IMR-90 (cell line): ENCODE measurements at regions not wholly inside any gene's neighbourhood (a gene's known extent, or its start where the extent isn't known, plus 50 kb on each side); places are given as distances from the start of the nearest gene placed in this dataset.

Experiments
- CEBPB ChIP-seq: IDR thresholded peaks from 2 replicates; pipeline ENCODE4 v1.6.1; 2012; ENCODE audit warnings: low read depth, low read length, improper control_type of control experiment
- CHD1 ChIP-seq: IDR thresholded peaks from 2 replicates; pipeline ENCODE4 v1.6.1; 2012; ENCODE audit warnings: low read depth, low read length, improper control_type of control experiment
- FOS ChIP-seq: fragments of 150-350 bp; IDR thresholded peaks from 2 replicates; pipeline ENCODE4 v1.6.1; 2016; ENCODE audit warnings: low read depth, low read length
- MAFK ChIP-seq: IDR thresholded peaks from 2 replicates; pipeline ENCODE4 v1.6.1; 2012; ENCODE audit warnings: low read depth, low read length, improper control_type of control experiment
- MAZ ChIP-seq: IDR thresholded peaks from 2 replicates; pipeline ENCODE4 v1.6.1; 2012; ENCODE audit warnings: low read depth, mild to moderate bottlenecking, low read length, improper control_type of control experiment, moderate library complexity, borderline replicate concordance
- MXI1 ChIP-seq: IDR thresholded peaks from 2 replicates; pipeline ENCODE4 v1.6.1; 2012; ENCODE audit warnings: low read depth, mild to moderate bottlenecking, low read length, moderate library complexity, borderline replicate concordance
- POLR2A ChIP-seq: IDR thresholded peaks from 2 replicates; pipeline ENCODE4 v1.6.1; 2012; ENCODE audit warnings: mild to moderate bottlenecking, low read depth, low read length
- RAD21 ChIP-seq: IDR thresholded peaks from 2 replicates; pipeline ENCODE4 v1.6.1; 2012; ENCODE audit warnings: low read length, improper control_type of control experiment
- RCOR1 ChIP-seq: IDR thresholded peaks from 2 replicates; pipeline ENCODE4 v1.6.1; 2012; ENCODE audit warnings: mild to moderate bottlenecking, low read length, improper control_type of control experiment; ENCODE audit not compliant: insufficient replicate concordance
- RFX5 ChIP-seq: IDR thresholded peaks from 2 replicates; pipeline ENCODE4 v1.8.0; 2012; ENCODE audit warnings: low read depth, mild to moderate bottlenecking, low read length, moderate library complexity
- SMC3 ChIP-seq: fragments of 150-350 bp; IDR thresholded peaks from 2 replicates; pipeline ENCODE4 v1.6.1; 2016; ENCODE audit warnings: low read depth, mild to moderate bottlenecking, antibody characterized with exemption, low read length, moderate library complexity
- TF ChIP-seq, protein P1 (sequence below): conservative IDR thresholded peaks from 2 replicates; pipeline ENCODE4 v1.5.1; 2012; ENCODE audit warnings: mild to moderate bottlenecking, low read depth, low read length, improper control_type of control experiment
- TF ChIP-seq, protein P2 (sequence below): fragments of 150-350 bp; IDR thresholded peaks from 2 replicates; pipeline ENCODE4 v1.6.1; 2017; ENCODE audit warnings: mild to moderate bottlenecking, antibody characterized with exemption, low read length, low read depth

DNA sequence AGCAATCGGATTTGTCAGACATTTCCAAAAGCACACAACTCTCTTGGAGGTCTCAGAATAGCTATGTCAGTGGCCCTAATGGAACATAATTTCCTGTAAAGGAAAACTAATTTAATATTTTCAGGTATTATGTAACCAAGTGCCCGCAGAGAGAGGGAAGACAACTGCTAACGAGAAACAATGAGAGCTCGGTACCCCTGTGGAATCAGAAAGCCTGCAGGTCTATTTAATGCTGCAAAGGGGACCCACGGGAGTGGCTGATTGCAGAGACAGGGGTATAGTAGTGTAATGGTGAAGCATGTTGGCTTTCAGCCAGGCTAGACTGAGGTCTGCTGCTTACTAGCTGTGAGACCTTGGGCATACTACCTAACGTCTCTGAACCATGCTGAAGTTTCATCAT is 508.1 kb upstream of the BRINP1 start:
- TF ChIP-seq, protein P1, sequence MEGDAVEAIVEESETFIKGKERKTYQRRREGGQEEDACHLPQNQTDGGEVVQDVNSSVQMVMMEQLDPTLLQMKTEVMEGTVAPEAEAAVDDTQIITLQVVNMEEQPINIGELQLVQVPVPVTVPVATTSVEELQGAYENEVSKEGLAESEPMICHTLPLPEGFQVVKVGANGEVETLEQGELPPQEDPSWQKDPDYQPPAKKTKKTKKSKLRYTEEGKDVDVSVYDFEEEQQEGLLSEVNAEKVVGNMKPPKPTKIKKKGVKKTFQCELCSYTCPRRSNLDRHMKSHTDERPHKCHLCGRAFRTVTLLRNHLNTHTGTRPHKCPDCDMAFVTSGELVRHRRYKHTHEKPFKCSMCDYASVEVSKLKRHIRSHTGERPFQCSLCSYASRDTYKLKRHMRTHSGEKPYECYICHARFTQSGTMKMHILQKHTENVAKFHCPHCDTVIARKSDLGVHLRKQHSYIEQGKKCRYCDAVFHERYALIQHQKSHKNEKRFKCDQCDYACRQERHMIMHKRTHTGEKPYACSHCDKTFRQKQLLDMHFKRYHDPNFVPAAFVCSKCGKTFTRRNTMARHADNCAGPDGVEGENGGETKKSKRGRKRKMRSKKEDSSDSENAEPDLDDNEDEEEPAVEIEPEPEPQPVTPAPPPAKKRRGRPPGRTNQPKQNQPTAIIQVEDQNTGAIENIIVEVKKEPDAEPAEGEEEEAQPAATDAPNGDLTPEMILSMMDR: no peak
- TF ChIP-seq POLR2A (no peak), RAD21 (no peak), SMC3 (no peak), MXI1 (no peak), CHD1 (no peak), RCOR1 (no peak), MAFK (no peak), RFX5 (no peak), CEBPB (no peak), MAZ (no peak), FOS (no peak)
- TF ChIP-seq, protein P2, sequence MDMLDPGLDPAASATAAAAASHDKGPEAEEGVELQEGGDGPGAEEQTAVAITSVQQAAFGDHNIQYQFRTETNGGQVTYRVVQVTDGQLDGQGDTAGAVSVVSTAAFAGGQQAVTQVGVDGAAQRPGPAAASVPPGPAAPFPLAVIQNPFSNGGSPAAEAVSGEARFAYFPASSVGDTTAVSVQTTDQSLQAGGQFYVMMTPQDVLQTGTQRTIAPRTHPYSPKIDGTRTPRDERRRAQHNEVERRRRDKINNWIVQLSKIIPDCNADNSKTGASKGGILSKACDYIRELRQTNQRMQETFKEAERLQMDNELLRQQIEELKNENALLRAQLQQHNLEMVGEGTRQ: no peak
